ENCODE measurements at regions not wholly inside any gene's neighbourhood (a gene's known extent, or its start where the extent isn't known, plus 50 kb on each side); places are given as distances from the start of the nearest gene placed in this dataset.

- peak; percentile 73 for TF ChIP-seq CTCF (IDR thresholded peaks at IDR 0.05)
- no peak for TF ChIP-seq ZFX (IDR thresholded peaks at IDR 0.05; ENCODE audit: borderline replicate concordance)
Observed at GRCh38 chr1:102434421-102434820, 437.7 kb upstream of the OLFM3 start.
